Astrocyte of the spinal cord (primary cell): ENCODE measurements at regions not wholly inside any gene's neighbourhood (a gene's known extent, or its start where the extent isn't known, plus 50 kb on each side); places are given as distances from the start of the nearest gene placed in this dataset.
A peak's percentile ranks its signal among the peaks of the same experiment; 100 is the strongest.

Experiments used
- DNase-seq: peaks from one replicate; pipeline ENCODE4 v3.0.0; 2011; ENCODE audit warnings: low read depth, low spot score
- H3K4me3 ChIP-seq: 2 replicates; pipeline ENCODE4 v1.5.1; 2011; ENCODE audit warnings: low read depth, mild to moderate bottlenecking, low read length, moderate library complexity
- in situ Hi-C: cut with HindIII; loops from 2 replicates; pipeline ENCODE4 v1.10.0; 2017; ENCODE audit warnings: low sequenced_read_pairs
- TF ChIP-seq, protein P1 (sequence below): IDR thresholded peaks from 2 replicates; pipeline ENCODE4 v1.5.1; 2012; ENCODE audit warnings: low read depth, mild to moderate bottlenecking, low read length, inconsistent platforms

DNA sequence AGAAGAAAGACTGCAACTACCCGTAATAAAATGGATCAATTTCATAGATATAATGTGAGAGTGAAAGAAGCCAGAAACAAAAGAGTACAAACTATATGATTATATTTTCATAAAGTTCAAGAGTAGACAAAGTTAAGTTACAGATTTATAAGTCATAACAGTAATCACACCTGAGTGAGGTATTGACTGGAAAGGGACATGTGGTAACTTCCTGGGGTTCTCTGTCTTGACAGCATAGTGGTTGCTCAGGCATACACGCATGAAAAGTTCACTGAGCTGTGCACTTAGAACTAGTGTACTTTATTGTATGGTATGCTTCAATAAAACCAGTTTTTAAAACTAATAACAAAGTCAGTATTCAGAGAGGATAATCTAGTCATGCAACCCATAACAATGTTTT is 653.6 kb downstream of the EPM2A start:
- no peak overlapping the region for H3K4me3 ChIP-seq
- DNase-seq, result no peak
- in situ Hi-C loops, result no loop called here
- TF ChIP-seq, protein P1, sequence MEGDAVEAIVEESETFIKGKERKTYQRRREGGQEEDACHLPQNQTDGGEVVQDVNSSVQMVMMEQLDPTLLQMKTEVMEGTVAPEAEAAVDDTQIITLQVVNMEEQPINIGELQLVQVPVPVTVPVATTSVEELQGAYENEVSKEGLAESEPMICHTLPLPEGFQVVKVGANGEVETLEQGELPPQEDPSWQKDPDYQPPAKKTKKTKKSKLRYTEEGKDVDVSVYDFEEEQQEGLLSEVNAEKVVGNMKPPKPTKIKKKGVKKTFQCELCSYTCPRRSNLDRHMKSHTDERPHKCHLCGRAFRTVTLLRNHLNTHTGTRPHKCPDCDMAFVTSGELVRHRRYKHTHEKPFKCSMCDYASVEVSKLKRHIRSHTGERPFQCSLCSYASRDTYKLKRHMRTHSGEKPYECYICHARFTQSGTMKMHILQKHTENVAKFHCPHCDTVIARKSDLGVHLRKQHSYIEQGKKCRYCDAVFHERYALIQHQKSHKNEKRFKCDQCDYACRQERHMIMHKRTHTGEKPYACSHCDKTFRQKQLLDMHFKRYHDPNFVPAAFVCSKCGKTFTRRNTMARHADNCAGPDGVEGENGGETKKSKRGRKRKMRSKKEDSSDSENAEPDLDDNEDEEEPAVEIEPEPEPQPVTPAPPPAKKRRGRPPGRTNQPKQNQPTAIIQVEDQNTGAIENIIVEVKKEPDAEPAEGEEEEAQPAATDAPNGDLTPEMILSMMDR, result no peak

DNA sequence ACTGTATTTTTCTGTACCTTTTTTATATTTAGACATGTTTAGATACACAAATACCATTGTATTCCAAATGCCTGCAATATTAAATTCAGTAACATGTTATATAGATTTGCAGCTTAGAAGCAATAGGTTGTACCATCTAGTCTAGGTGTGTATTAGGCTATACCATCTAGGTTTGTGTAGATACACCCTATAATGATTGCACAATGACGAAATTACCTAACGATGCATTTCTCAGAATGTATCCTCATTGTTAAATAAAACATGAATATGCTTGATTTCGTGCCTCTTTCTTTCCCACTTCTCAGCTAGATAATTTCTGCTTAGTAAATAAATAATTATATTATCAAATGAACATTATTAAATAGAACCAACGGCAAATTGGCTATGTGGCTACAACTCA is 653.0 kb downstream of the EPM2A start:
- no peak overlapping the region for H3K4me3 ChIP-seq
- no peak for DNase-seq
- in situ Hi-C loops, result no loop called here
- TF ChIP-seq, protein P1, result no peak

DNA sequence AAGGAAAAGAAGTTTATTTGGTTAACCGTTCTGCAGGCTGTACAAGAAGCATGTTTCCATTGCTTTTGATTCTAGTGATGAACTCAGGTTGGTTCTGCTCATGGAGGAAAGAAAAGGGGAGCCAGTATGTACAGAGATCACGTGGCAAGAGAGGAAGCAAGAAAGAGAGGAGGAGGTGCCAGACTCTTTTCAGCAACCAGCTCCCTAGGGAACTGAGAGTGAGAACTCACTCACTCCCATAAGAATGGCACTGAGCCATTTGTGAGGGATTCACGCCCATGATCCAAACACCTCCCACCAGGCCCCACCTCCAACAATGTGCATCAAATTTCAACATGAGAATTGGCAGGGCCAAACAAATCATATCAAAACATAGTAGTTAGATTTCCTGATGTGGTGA is 649.1 kb downstream of the EPM2A start:
- DNase-seq, result peak; percentile 38
- TF ChIP-seq, protein P1, result no peak
- in situ Hi-C loops, result no loop called here
- no peak overlapping the region for H3K4me3 ChIP-seq

DNA sequence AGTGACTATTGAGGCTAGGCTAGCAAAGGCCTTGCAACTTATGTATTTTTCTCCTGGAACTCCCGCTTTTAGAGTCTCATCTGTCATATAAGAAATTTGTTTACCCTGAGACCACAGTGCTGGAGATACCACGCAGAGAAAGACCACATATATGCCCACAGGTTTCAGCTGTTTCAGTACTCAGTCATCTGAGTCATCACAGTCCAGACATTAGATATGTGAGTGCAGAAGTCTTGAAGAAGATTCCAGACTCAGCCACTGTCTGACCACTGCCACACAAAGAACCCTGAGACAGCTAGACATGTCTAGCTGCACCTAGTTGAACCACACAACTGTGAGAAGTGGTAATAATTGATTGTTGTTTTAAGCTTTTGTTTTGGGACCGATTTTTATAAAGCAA is 648.3 kb downstream of the EPM2A start:
- TF ChIP-seq, protein P1, result no peak
- peak; percentile 76 for DNase-seq
- H3K4me3 ChIP-seq, result no peak overlapping the region
- in situ Hi-C loops, result no loop called here

DNA sequence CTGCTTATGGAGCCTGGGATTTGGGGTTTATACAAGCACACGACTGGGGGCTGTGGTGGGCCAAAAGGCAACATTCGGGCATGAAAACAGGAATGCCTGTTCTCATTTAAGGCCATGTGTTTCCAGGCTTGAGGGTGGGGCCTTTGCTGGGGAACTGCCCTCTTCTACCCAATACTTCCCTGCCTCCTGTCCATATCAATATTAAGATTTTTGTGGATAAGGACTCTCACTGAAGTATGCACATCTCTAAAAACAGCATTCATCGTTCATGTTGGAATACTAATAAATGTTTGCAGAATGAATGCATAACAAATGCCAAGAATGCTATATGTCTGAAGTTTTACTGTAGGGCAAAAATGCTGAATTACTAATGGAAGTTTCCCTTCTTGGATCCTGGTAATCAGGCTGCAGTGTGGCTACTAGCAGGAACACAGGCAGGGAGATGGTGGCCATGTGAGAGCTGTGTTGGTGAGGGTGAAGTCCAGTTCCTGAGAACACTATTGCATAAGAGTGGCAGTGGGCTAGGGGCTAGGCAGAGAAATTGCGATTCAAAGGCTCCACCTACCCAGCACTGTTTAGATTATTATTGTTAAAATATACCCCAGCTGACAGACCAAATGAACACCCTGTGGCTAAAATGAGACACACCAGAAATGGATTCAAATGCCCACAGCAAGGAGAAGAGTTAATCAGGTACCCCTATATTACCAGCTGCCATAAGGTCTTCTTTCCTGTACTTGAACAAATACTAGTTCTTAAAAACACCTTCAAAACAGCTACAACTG is 644.3 kb downstream of the EPM2A start:
- TF ChIP-seq, protein P1, result no peak
- DNase-seq, result no peak
- in situ Hi-C loops, result no loop called here
- H3K4me3 ChIP-seq, result no peak overlapping the region

DNA sequence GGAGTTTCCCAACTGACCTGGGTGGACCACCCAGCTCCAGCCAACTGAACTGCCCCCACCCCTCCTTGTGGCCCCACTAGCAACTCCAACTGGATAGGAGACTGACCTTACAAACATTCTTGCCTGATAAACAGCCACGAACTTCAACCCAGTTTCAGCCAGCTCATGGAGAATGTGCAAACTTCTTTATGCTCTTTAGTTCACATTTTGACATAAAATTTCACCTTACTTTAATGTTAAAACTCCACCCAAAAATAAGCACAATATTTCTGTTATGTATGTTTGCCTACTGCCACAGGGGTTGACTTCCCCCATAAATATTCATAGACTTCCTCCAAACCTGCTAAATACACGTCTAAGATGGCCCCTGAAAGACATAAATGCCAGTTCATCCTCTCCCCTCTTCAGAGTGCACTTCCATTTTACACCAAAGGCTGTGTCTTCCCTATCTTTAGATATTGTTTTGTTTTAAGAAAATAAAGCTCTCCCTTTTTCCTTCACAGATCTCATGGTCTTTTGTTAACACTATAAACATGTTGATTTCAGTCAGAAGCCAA is 643.7 kb downstream of the EPM2A start:
- no peak for DNase-seq
- TF ChIP-seq, protein P1, result no peak
- no peak overlapping the region for H3K4me3 ChIP-seq
- in situ Hi-C loops, result no loop called here
